Skeletal muscle tissue (tissue), 3 donors: ENCODE measurements at regions not wholly inside any gene's neighbourhood (a gene's known extent, or its start where the extent isn't known, plus 50 kb on each side); places are given as distances from the start of the nearest gene placed in this dataset.
"Not testable (repeated sequence)": the region's sequence is repeated elsewhere in the genome, so short reads cannot be mapped to it uniquely, and the experiment has no call there.

Source experiments
- H3K27ac ChIP-seq: one replicate; pipeline ENCODE4 v1.7.0; 2013; ENCODE audit warnings: mild to moderate bottlenecking, low read depth, low read length, inconsistent platforms
- H3K27me3 ChIP-seq, 3 donors: one replicate each; pipeline ENCODE4 v1.7.0; 2013; ENCODE audit warnings: low read length in 3 of 3; ENCODE audit not compliant: control insufficient read depth in 3 of 3, insufficient read depth in 3 of 3
- H3K36me3 ChIP-seq, 3 donors: one replicate each; pipeline ENCODE4 v1.7.0; 2013; ENCODE audit warnings: low read length in 3 of 3; ENCODE audit not compliant: control insufficient read depth in 3 of 3, insufficient read depth in 3 of 3
- H3K4me1 ChIP-seq, 3 donors: one replicate each; pipeline ENCODE4 v1.7.0; 2013; ENCODE audit warnings: low read length in 3 of 3, mild to moderate bottlenecking in 3 of 3; ENCODE audit not compliant: control insufficient read depth in 3 of 3, insufficient read depth in 3 of 3
- H3K4me3 ChIP-seq, 3 donors: one replicate each; pipeline ENCODE4 v1.7.0; 2013; ENCODE audit warnings: low read length in 3 of 3
- H3K9ac ChIP-seq, 3 donors: one replicate each; pipeline ENCODE4 v1.7.0; 2013; ENCODE audit warnings: low read length in 3 of 3, mild to moderate bottlenecking in 3 of 3, moderate library complexity in 2 of 3, low read depth in 1 of 3
- H3K9me3 ChIP-seq, 3 donors: one replicate each; pipeline ENCODE4 v1.7.0; 2013; ENCODE audit warnings: low read length in 3 of 3; ENCODE audit not compliant: control insufficient read depth in 3 of 3
- donor health status: Osteomylitis.

DNA sequence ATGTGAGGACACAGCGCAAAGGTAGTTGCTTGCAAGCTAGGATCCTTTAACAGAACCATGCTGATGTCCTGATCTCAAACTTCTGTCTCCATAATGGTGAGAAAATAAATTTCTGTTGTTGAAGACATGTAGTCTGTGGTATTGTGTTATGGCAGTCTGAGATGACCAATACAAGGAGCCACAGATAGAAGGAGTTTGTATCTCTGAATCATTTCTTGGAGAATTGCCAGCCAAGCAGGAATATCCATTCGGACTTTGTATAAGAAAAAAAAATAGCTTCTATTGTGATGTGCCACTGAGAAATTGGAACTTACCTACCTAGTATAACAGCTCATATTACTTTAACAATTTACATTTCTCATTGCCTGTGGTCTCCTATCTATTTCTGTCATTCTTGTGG, 447.6 kb upstream of the CA10 start:
- Histone ChIP-seq H3K27ac (no peak overlapping the region), H3K36me3 (no peaks in the 10 kb centered on the region), H3K4me1 (no peaks in the 10 kb centered on the region), H3K27me3 (no peaks in the 10 kb centered on the region), H3K4me3 (no peak overlapping the region), H3K9ac (no peak overlapping the region), H3K9me3 (no peaks in the 10 kb centered on the region)

- Histone ChIP-seq H3K9ac (no peak overlapping the region), H3K4me3 (no peak overlapping the region), H3K27ac (no peak overlapping the region), H3K36me3 (no peaks in the 10 kb centered on the region), H3K27me3 (no peaks in the 10 kb centered on the region), H3K9me3 (no peaks in the 10 kb centered on the region), H3K4me1 (no peaks in the 10 kb centered on the region)
These were observed 445.6 kb upstream of the CA10 start for GRCh38 chr17:52604105-52604504.

GRCh38 chr17:52597452-52598215, 439.1 kb upstream of the CA10 start:
- H3K27me3 ChIP-seq, H3K9me3 ChIP-seq, H3K9ac ChIP-seq, H3K27ac ChIP-seq, H3K36me3 ChIP-seq, H3K4me3 ChIP-seq, H3K4me1 ChIP-seq: not testable (repeated sequence)

- Histone ChIP-seq H3K27ac (no peak overlapping the region), H3K9ac (no peak overlapping the region), H3K36me3 (no peaks in the 10 kb centered on the region), H3K4me3 (no peak overlapping the region), H3K27me3 (no peaks in the 10 kb centered on the region), H3K9me3 (no peaks in the 10 kb centered on the region), H3K4me1 (no peaks in the 10 kb centered on the region)
These were observed 436.0 kb upstream of the CA10 start for GRCh38 chr17:52594516-52594915.

DNA sequence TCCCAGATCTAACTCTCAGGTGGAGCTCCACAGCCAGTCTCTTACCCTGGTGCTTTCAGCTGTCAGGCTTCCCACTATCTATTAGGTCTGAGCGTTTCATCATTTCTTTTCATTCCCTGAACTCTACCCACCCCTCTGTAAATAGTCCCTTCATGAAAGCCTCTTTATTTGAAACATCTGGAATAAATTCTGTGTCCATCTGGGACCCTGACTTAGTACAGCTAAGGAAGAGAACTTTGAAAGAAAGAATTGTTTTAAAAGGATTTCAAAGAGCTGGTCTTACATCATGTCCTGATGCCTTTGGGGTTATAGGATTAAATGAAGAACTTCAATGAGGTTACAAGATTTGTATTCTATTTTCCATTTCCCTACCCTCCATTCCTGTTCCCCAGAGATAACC, 388.5 kb upstream of the CA10 start:
- Histone ChIP-seq H3K4me1 (no peaks in the 10 kb centered on the region), H3K4me3 (no peak overlapping the region), H3K9ac (no peak overlapping the region), H3K36me3 (no peaks in the 10 kb centered on the region), H3K27me3 (no peaks in the 10 kb centered on the region), H3K27ac (no peak overlapping the region), H3K9me3 (peaks cover 0 to 3% (median 3%) of the 10 kb centered on the region in 3 donors)

DNA sequence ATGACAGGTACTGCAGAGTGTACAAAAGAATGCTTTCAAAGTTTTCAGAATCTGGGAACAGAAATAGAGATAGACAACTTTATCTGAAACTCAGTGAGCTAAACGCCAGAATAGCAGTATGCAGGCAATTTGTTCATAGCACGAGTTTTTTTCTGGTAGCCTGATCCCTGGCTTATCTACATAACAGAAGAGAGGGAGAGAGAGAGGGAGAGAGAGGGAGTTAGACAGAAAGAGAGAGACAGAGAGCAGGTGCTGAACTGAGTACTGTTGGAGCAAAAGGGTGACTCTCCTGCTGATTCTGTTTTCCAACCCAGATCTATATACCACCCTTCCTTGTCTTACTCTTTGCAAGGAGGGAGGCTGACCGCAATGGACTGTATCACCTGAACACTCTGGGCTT, 388.0 kb upstream of the CA10 start:
- H3K27ac ChIP-seq = no peak overlapping the region
- no peak overlapping the region for H3K4me3 ChIP-seq
- H3K9me3 ChIP-seq = peaks cover 0 to 3% (median 0%) of the 10 kb centered on the region in 3 donors
- no peaks in the 10 kb centered on the region for H3K4me1 ChIP-seq
- no peak overlapping the region for H3K9ac ChIP-seq
- no peaks in the 10 kb centered on the region for H3K36me3 ChIP-seq
- H3K27me3 ChIP-seq = no peaks in the 10 kb centered on the region

- H3K36me3 ChIP-seq = no peaks in the 10 kb centered on the region
- H3K27ac ChIP-seq = no peak overlapping the region
- H3K4me1 ChIP-seq = peaks cover 3 to 8% (median 6%) of the 10 kb centered on the region in 3 donors
- H3K27me3 ChIP-seq = no peaks in the 10 kb centered on the region
- no peak overlapping the region for H3K9ac ChIP-seq
- no peaks in the 10 kb centered on the region for H3K9me3 ChIP-seq
- H3K4me3 ChIP-seq = no peak overlapping the region
These were observed 378.9 kb upstream of the CA10 start for GRCh38 chr17:52537421-52537820.

GRCh38 chr17:52536489-52536888, 378.0 kb upstream of the CA10 start:
- H3K27ac ChIP-seq = no peak overlapping the region
- peaks cover 5 to 8% (median 6%) of the 10 kb centered on the region in 3 donors for H3K4me1 ChIP-seq
- no peaks in the 10 kb centered on the region for H3K36me3 ChIP-seq
- no peak overlapping the region for H3K9ac ChIP-seq
- no peaks in the 10 kb centered on the region for H3K27me3 ChIP-seq
- no peaks in the 10 kb centered on the region for H3K9me3 ChIP-seq
- no peak overlapping the region for H3K4me3 ChIP-seq

DNA sequence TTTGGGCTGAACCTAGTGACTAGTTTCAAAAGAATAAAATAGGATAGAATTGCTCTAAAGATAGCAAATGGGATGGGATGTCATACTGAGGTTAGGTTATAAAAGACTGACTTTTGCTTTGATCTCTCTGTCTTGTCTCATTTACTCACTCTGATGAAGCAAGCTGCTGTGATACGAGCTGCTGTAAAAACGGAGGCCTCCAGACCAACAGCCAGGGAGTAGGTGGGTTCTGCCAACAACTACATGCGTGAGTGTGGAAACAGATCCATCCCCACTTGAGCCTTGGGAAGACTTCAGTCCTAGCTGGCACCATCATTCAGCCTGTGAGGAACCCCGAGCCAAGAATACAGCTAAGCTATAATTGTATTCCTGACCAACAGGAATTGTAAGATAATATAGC, 373.9 kb upstream of the CA10 start:
- Histone ChIP-seq H3K36me3 (no peaks in the 10 kb centered on the region), H3K9ac (no peak overlapping the region), H3K4me3 (peak overlapping the region in 1 of 3 donors; percentile 13), H3K4me1 (peaks cover 5 to 7% (median 6%) of the 10 kb centered on the region in 3 donors), H3K27me3 (no peaks in the 10 kb centered on the region), H3K27ac (peak overlapping the region; percentile 38), H3K9me3 (no peaks in the 10 kb centered on the region)

- Histone ChIP-seq H3K9ac (no peak overlapping the region), H3K4me3 (no peak overlapping the region), H3K27me3 (no peaks in the 10 kb centered on the region), H3K27ac (no peak overlapping the region), H3K9me3 (no peaks in the 10 kb centered on the region), H3K36me3 (no peaks in the 10 kb centered on the region), H3K4me1 (no peaks in the 10 kb centered on the region)
These were observed 365.7 kb upstream of the CA10 start for GRCh38 chr17:52524096-52524637.
